HCT116 (cell line): ENCODE measurements at regions not wholly inside any gene's neighbourhood (a gene's known extent, or its start where the extent isn't known, plus 50 kb on each side); places are given as distances from the start of the nearest gene placed in this dataset.

ENCODE experiments used
- ATAC-seq: fragments of 200-7000 bp; cut with Tn5 transposase; 2 replicates; pipeline ENCODE4 v1.9.1; 2020; ENCODE audit warnings: mild to moderate bottlenecking, moderate library complexity
- BruUV-seq: library from RNA; stranded (reverse); fragments of 400-500 nt; replicated peaks from 2 replicates; lab custom pipeline; 2021; lab: Mats Ljungman, UMichigan
- CTCF ChIA-PET: fragments of 300-600 bp; sonication (Branson Sonifier 250); formaldehyde crosslinking; loops from one replicate; lab custom pipeline; 2021; ENCODE audit warnings: antibody characterized with exemption; lab: Charles Lee
- POLR2A ChIA-PET: fragments of 300-600, 350-600 bp; sonication (Branson Sonifier 250); formaldehyde crosslinking; loops from one replicate; lab custom pipeline; 2021; ENCODE audit warnings: antibody characterized with exemption; lab: Charles Lee
- RAD21 ChIA-PET, 2 experiments: fragments of 300-600 bp; sonication (Branson Sonifier 250); formaldehyde crosslinking; loops; one replicate each; lab custom pipeline; 2023; ENCODE audit warnings: low total read pairs in 2 of 2; ENCODE audit not compliant: uncharacterized antibody in 2 of 2, unreplicated experiment in 2 of 2, low non-redundant PET in 1 of 2; lab: Charles Lee
- DNase-seq: peaks from one replicate; pipeline ENCODE4 v3.0.0-alpha.2; 2010; ENCODE audit warnings: low read depth, low spot score
- H2AFZ ChIP-seq: fragments of 200-600 bp; shearing (Covaris generic), sonication (generic); 2 replicates; pipeline ENCODE4 v1.6.1; 2017; ENCODE audit warnings: low read depth, mixed run types, mixed read lengths, antibody characterized with exemption, low read length; ENCODE audit not compliant: poor library complexity, severe bottlenecking
- H3K27ac ChIP-seq: 2 replicates; pipeline ENCODE4 v1.5.1; 2012; ENCODE audit warnings: low read depth, low read length
- H3K27me3 ChIP-seq: fragments of 200-600 bp; sonication (generic); 2 replicates; pipeline ENCODE4 v1.6.1; 2016; ENCODE audit warnings: mixed run types, low read length, mixed read lengths; ENCODE audit not compliant: insufficient read depth
- H3K36me3 ChIP-seq, 2 experiments: fragments of 200-500 bp in 1 of 2; fragments of 200-600 bp in 1 of 2; sonication (Bioruptor generic) in 1 of 2; sonication (generic) in 1 of 2; 2 replicates each; pipeline versions ENCODE4 v1.5.1 to v1.6.1; 2014 to 2016; ENCODE audit warnings: low read length in 2 of 2, inconsistent platforms in 1 of 2, mixed read lengths in 1 of 2, mixed run types in 1 of 2; ENCODE audit not compliant: insufficient read depth in 2 of 2, control insufficient read depth in 1 of 2
- H3K4me1 ChIP-seq, 2 experiments: fragments of 200-600 bp in 1 of 2; sonication (generic) in 1 of 2; 2 replicates each; pipeline versions ENCODE4 v1.5.1 to v1.6.1; 2012 to 2017; ENCODE audit warnings: low read length in 2 of 2, inconsistent platforms in 1 of 2, mild to moderate bottlenecking in 1 of 2, mixed read lengths in 1 of 2, mixed run types in 1 of 2, moderate library complexity in 1 of 2; ENCODE audit not compliant: insufficient read depth in 2 of 2, control insufficient read depth in 1 of 2
- H3K4me2 ChIP-seq: fragments of 200-600 bp; sonication (generic); 2 replicates; pipeline ENCODE4 v1.6.1; 2017; ENCODE audit warnings: mixed run types, low read length, mixed read lengths
- H3K4me3 ChIP-seq, 2 experiments: fragments of 200-600 bp in 1 of 2; sonication (generic) in 1 of 2; replicated peaks in 1 of 2; 2 replicates each; pipeline ENCODE4 v1.5.1; 2011 to 2016; ENCODE audit warnings: low read length in 2 of 2, control low read depth in 1 of 2, low read depth in 1 of 2, mild to moderate bottlenecking in 1 of 2, mixed read lengths in 1 of 2, mixed run types in 1 of 2
- H3K79me2 ChIP-seq: fragments of 200-600 bp; sonication (generic); 2 replicates; pipeline ENCODE4 v1.6.1; 2017; ENCODE audit warnings: mild to moderate bottlenecking, mixed run types, low read length, moderate library complexity, mixed read lengths; ENCODE audit not compliant: insufficient read depth
- H3K9ac ChIP-seq: fragments of 200-600 bp; sonication (generic); 2 replicates; pipeline ENCODE4 v1.6.1; 2016; ENCODE audit warnings: low read length, mixed read lengths
- H3K9me2 ChIP-seq: fragments of 200-600 bp; sonication (generic), shearing (Covaris generic); 2 replicates; pipeline ENCODE4 v1.6.1; 2017; ENCODE audit warnings: mixed run types, mild to moderate bottlenecking, moderate library complexity; ENCODE audit not compliant: insufficient read depth
- H3K9me3 ChIP-seq, 2 experiments: fragments of 200-500 bp in 1 of 2; fragments of 200-600 bp in 1 of 2; sonication (Bioruptor generic) in 1 of 2; sonication (generic) in 1 of 2; 2 replicates each; pipeline ENCODE4 v1.6.1; 2014 to 2017; ENCODE audit warnings: low read length in 2 of 2, mixed read lengths in 2 of 2, inconsistent platforms in 1 of 2, low read depth in 1 of 2, mild to moderate bottlenecking in 1 of 2, mixed run types in 1 of 2, moderate library complexity in 1 of 2; ENCODE audit not compliant: control insufficient read depth in 1 of 2, insufficient read depth in 1 of 2
- H4K20me1 ChIP-seq: fragments of 200-600 bp; sonication (generic), shearing (Covaris generic); 2 replicates; pipeline ENCODE4 v1.6.1; 2017; ENCODE audit warnings: mixed run types, mild to moderate bottlenecking, moderate library complexity; ENCODE audit not compliant: insufficient read depth
- EGR1 ChIP-seq: IDR thresholded peaks from 2 replicates; pipeline ENCODE4 v1.6.1; 2012; ENCODE audit warnings: low read depth
- ELF1 ChIP-seq: IDR thresholded peaks from 2 replicates; pipeline ENCODE4 v1.6.1; 2012; ENCODE audit warnings: low read depth, borderline replicate concordance
- EZH2 ChIP-seq: fragments of 200-600 bp; sonication (generic); IDR thresholded peaks from 2 replicates; pipeline ENCODE4 v1.6.1; 2017; ENCODE audit warnings: antibody characterized with exemption, mixed run types
- SP1 ChIP-seq: IDR thresholded peaks from 2 replicates; pipeline ENCODE4 v1.6.1; 2012; ENCODE audit warnings: low read depth
- YY1 ChIP-seq: IDR thresholded peaks from 2 replicates; pipeline ENCODE4 v1.6.1; 2011; ENCODE audit warnings: low read length, low read depth, moderate library complexity, mild to moderate bottlenecking; ENCODE audit not compliant: insufficient replicate concordance; ENCODE audit errors: extremely low read depth
- ZBTB33 ChIP-seq: IDR thresholded peaks from 2 replicates; pipeline ENCODE4 v1.6.1; 2011; ENCODE audit warnings: mild to moderate bottlenecking, low read length, moderate library complexity; ENCODE audit not compliant: insufficient replicate concordance; ENCODE audit errors: extremely low read depth
- ZFX ChIP-seq: fragments of 450-650 bp; IDR thresholded peaks from 2 replicates; pipeline ENCODE4 v1.6.1; 2017
- ZNF274 ChIP-seq: fragments of 200-500 bp; sonication (Bioruptor generic); IDR thresholded peaks from 2 replicates; pipeline ENCODE4 v1.6.1; 2014; ENCODE audit warnings: mild to moderate bottlenecking, low read depth, low read length, inconsistent platforms
- intact Hi-C: fragments of 100-400 bp; cut with micrococcal nuclease; formaldehyde crosslinking; loops from 2 replicates; pipeline ENCODE4 v1.10.0; 2022
- TF ChIP-seq, protein P1 (sequence below): IDR thresholded peaks from 2 replicates; pipeline ENCODE4 v1.6.1; 2012
- TF ChIP-seq, protein P2 (sequence below): IDR thresholded peaks from 2 replicates; pipeline ENCODE4 v1.6.1; 2012

GRCh38 chr10:112082120-112082519 is 101.4 kb downstream of the GPAM start:
- intact Hi-C loops, result no loop called here
- BruUV-seq, result no TSS peak
- POLR2A ChIA-PET, result no interaction called here
- peaks cover 91% of the 10 kb centered on the region for H3K27me3 ChIP-seq
- no peak overlapping the region for H3K9ac ChIP-seq
- no peak overlapping the region for H3K4me3 ChIP-seq
- no peaks in the 10 kb centered on the region for H3K36me3 ChIP-seq
- TF ChIP-seq EGR1 (no peak), SP1 (no peak), YY1 (no peak), ELF1 (no peak), ZNF274 (no peak), ZFX (no peak), ZBTB33 (no peak), EZH2 (no peak)
- TF ChIP-seq, protein P1, sequence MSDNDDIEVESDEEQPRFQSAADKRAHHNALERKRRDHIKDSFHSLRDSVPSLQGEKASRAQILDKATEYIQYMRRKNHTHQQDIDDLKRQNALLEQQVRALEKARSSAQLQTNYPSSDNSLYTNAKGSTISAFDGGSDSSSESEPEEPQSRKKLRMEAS, result no peak
- TF ChIP-seq, protein P2, sequence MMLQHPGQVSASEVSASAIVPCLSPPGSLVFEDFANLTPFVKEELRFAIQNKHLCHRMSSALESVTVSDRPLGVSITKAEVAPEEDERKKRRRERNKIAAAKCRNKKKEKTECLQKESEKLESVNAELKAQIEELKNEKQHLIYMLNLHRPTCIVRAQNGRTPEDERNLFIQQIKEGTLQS, result no peak
- no peaks in the 10 kb centered on the region for H3K4me1 ChIP-seq
- DNase-seq, result no peak
- no peaks in the 10 kb centered on the region for H4K20me1 ChIP-seq
- CTCF ChIA-PET, result interaction anchor here (0.7 kb wide), 1 partner anchor 56 kb away, joined by 3 read pairs; no protein-coding TSS in a partner anchor
- no peak overlapping the region for H2AFZ ChIP-seq
- no peak overlapping the region for H3K27ac ChIP-seq
- no peak for ATAC-seq
- H3K9me2 ChIP-seq, result no peaks in the 10 kb centered on the region
- no peak overlapping the region for H3K4me2 ChIP-seq
- no peaks in the 10 kb centered on the region for H3K79me2 ChIP-seq
- RAD21 ChIA-PET, result no interaction called here
- no peaks in the 10 kb centered on the region for H3K9me3 ChIP-seq
